ENCODE measurements at regions not wholly inside any gene's neighbourhood (a gene's known extent, or its start where the extent isn't known, plus 50 kb on each side); places are given as distances from the start of the nearest gene placed in this dataset.

GRCh38 chr4:53763813-53764597, 172.7 kb upstream of the LNX1 start:
- no peaks in the 10 kb centered on the region for H3K9me3 ChIP-seq (ENCODE audit: control insufficient read depth in 2 of 2, low read length in 2 of 2)
- H3K36me3 ChIP-seq (ENCODE audit: control insufficient read depth, insufficient read depth, low read length): no peaks in the 10 kb centered on the region
- H3K4me1 Mint-ChIP-seq: no peaks in the 10 kb centered on the region
- no peaks in the 10 kb centered on the region for H3K36me3 Mint-ChIP-seq
- H3K9me3 Mint-ChIP-seq: peaks cover 0 to 19% (median 5%) of the 10 kb centered on the region in 7 donors
- no peak overlapping the region for H3K27ac Mint-ChIP-seq
- no peak overlapping the region for H3K4me3 Mint-ChIP-seq
- H3K4me1 ChIP-seq (ENCODE audit: control insufficient read depth, insufficient read depth, low read length, poor library complexity, severe bottlenecking): no peaks in the 10 kb centered on the region
- H3K27me3 ChIP-seq (ENCODE audit: control insufficient read depth, insufficient read depth, low read length): no peaks in the 10 kb centered on the region
- no peak overlapping the region for H3K27ac ChIP-seq (ENCODE audit: insufficient read depth, low read length, poor library complexity, severe bottlenecking)
- DNase-seq: no peak
- H3K27me3 Mint-ChIP-seq: peaks cover 7% of the 10 kb centered on the region
- no peak for ATAC-seq (ENCODE audit: low read depth in 2 of 2)
- H3K4me3 ChIP-seq (ENCODE audit: low read depth, low read length): no peak overlapping the region

GRCh38 chr4:53755656-53756055, 164.4 kb upstream of the LNX1 start:
- H3K9me3 Mint-ChIP-seq: peaks cover 0 to 16% (median 4%) of the 10 kb centered on the region in 7 donors
- H3K27me3 Mint-ChIP-seq: no peaks in the 10 kb centered on the region
- DNase-seq (no peak), ATAC-seq (ENCODE audit: low read depth in 2 of 2) (no peak)
- no peak overlapping the region for H3K27ac Mint-ChIP-seq
- H3K4me3 ChIP-seq (ENCODE audit: low read depth, low read length): no peak overlapping the region
- H3K36me3 Mint-ChIP-seq: no peaks in the 10 kb centered on the region
- H3K27ac ChIP-seq (ENCODE audit: insufficient read depth, low read length, poor library complexity, severe bottlenecking): no peak overlapping the region
- peaks cover 0 to 8% of the 10 kb centered on the region in 2 experiments for H3K9me3 ChIP-seq (ENCODE audit: control insufficient read depth in 2 of 2, low read length in 2 of 2)
- H3K4me1 Mint-ChIP-seq: no peaks in the 10 kb centered on the region
- H3K4me3 Mint-ChIP-seq: no peak overlapping the region
- no peaks in the 10 kb centered on the region for H3K4me1 ChIP-seq (ENCODE audit: control insufficient read depth, insufficient read depth, low read length, poor library complexity, severe bottlenecking)
- H3K36me3 ChIP-seq (ENCODE audit: control insufficient read depth, insufficient read depth, low read length): no peaks in the 10 kb centered on the region
- H3K27me3 ChIP-seq (ENCODE audit: control insufficient read depth, insufficient read depth, low read length): peaks cover 4% of the 10 kb centered on the region

- H3K4me1 ChIP-seq (ENCODE audit: control insufficient read depth, insufficient read depth, low read length, poor library complexity, severe bottlenecking): no peaks in the 10 kb centered on the region
- ATAC-seq (ENCODE audit: low read depth in 2 of 2) (no peak), DNase-seq (no peak)
- Mint-ChIP-seq H3K4me1 (no peaks in the 10 kb centered on the region), H3K4me3 (no peak overlapping the region), H3K27ac (no peak overlapping the region), H3K27me3 (no peaks in the 10 kb centered on the region), H3K36me3 (no peaks in the 10 kb centered on the region), H3K9me3 (peaks cover 0 to 8% (median 3%) of the 10 kb centered on the region in 7 donors)
- H3K4me3 ChIP-seq (ENCODE audit: low read depth, low read length): no peak overlapping the region
- H3K27ac ChIP-seq (ENCODE audit: insufficient read depth, low read length, poor library complexity, severe bottlenecking): no peak overlapping the region
- H3K36me3 ChIP-seq (ENCODE audit: control insufficient read depth, insufficient read depth, low read length): no peaks in the 10 kb centered on the region
- H3K27me3 ChIP-seq (ENCODE audit: control insufficient read depth, insufficient read depth, low read length): peaks cover 3% of the 10 kb centered on the region
- H3K9me3 ChIP-seq (ENCODE audit: control insufficient read depth in 2 of 2, low read length in 2 of 2): peaks cover 0 to 8% of the 10 kb centered on the region in 2 experiments
Observed at GRCh38 chr4:53752124-53752523, 160.8 kb upstream of the LNX1 start.

- Histone ChIP-seq H3K9me3 (ENCODE audit: control insufficient read depth in 2 of 2, low read length in 2 of 2) (no peaks in the 10 kb centered on the region), H3K4me3 (ENCODE audit: low read depth, low read length) (no peak overlapping the region), H3K4me1 (ENCODE audit: control insufficient read depth, insufficient read depth, low read length, poor library complexity, severe bottlenecking) (no peaks in the 10 kb centered on the region), H3K27ac (ENCODE audit: insufficient read depth, low read length, poor library complexity, severe bottlenecking) (no peak overlapping the region), H3K36me3 (ENCODE audit: control insufficient read depth, insufficient read depth, low read length) (no peaks in the 10 kb centered on the region), H3K27me3 (ENCODE audit: control insufficient read depth, insufficient read depth, low read length) (no peaks in the 10 kb centered on the region)
- no peak for DNase-seq
- H3K36me3 Mint-ChIP-seq: no peaks in the 10 kb centered on the region
- H3K4me1 Mint-ChIP-seq: no peaks in the 10 kb centered on the region
- no peaks in the 10 kb centered on the region for H3K9me3 Mint-ChIP-seq
- no peak overlapping the region for H3K4me3 Mint-ChIP-seq
- no peak overlapping the region for H3K27ac Mint-ChIP-seq
- H3K27me3 Mint-ChIP-seq: no peaks in the 10 kb centered on the region
- ATAC-seq (ENCODE audit: low read depth in 2 of 2): peak in 1 of 2 donors; percentile 37
Observed at GRCh38 chr4:53748328-53748772, 157.1 kb upstream of the LNX1 start.

- Histone ChIP-seq H3K36me3 (ENCODE audit: control insufficient read depth, insufficient read depth, low read length) (no peaks in the 10 kb centered on the region), H3K4me3 (ENCODE audit: low read depth, low read length) (no peak overlapping the region), H3K27ac (ENCODE audit: insufficient read depth, low read length, poor library complexity, severe bottlenecking) (no peak overlapping the region), H3K9me3 (ENCODE audit: control insufficient read depth in 2 of 2, low read length in 2 of 2) (no peaks in the 10 kb centered on the region), H3K4me1 (ENCODE audit: control insufficient read depth, insufficient read depth, low read length, poor library complexity, severe bottlenecking) (no peaks in the 10 kb centered on the region), H3K27me3 (ENCODE audit: control insufficient read depth, insufficient read depth, low read length) (no peaks in the 10 kb centered on the region)
- Mint-ChIP-seq H3K27ac (no peak overlapping the region), H3K4me3 (no peak overlapping the region), H3K27me3 (no peaks in the 10 kb centered on the region), H3K9me3 (no peaks in the 10 kb centered on the region), H3K4me1 (no peaks in the 10 kb centered on the region), H3K36me3 (no peaks in the 10 kb centered on the region)
- ATAC-seq (ENCODE audit: low read depth in 2 of 2) (no peak), DNase-seq (no peak)
Observed at GRCh38 chr4:53747401-53747800, 156.1 kb upstream of the LNX1 start.

GRCh38 chr4:53744446-53745160, 153.3 kb upstream of the LNX1 start:
- Mint-ChIP-seq H3K4me1 (no peaks in the 10 kb centered on the region), H3K36me3 (no peaks in the 10 kb centered on the region), H3K27ac (no peak overlapping the region), H3K9me3 (peaks cover 0 to 4% (median 0%) of the 10 kb centered on the region in 7 donors), H3K4me3 (no peak overlapping the region), H3K27me3 (peaks cover 4% of the 10 kb centered on the region)
- Histone ChIP-seq H3K36me3 (ENCODE audit: control insufficient read depth, insufficient read depth, low read length) (no peaks in the 10 kb centered on the region), H3K27me3 (ENCODE audit: control insufficient read depth, insufficient read depth, low read length) (no peaks in the 10 kb centered on the region), H3K27ac (ENCODE audit: insufficient read depth, low read length, poor library complexity, severe bottlenecking) (no peak overlapping the region), H3K9me3 (ENCODE audit: control insufficient read depth in 2 of 2, low read length in 2 of 2) (no peaks in the 10 kb centered on the region), H3K4me3 (ENCODE audit: low read depth, low read length) (no peak overlapping the region), H3K4me1 (ENCODE audit: control insufficient read depth, insufficient read depth, low read length, poor library complexity, severe bottlenecking) (no peaks in the 10 kb centered on the region)
- DNase-seq: no peak
- ATAC-seq (ENCODE audit: low read depth in 2 of 2): no peak

- no peaks in the 10 kb centered on the region for H3K36me3 ChIP-seq (ENCODE audit: control insufficient read depth, insufficient read depth, low read length)
- Mint-ChIP-seq H3K4me1 (no peaks in the 10 kb centered on the region), H3K27ac (no peak overlapping the region), H3K9me3 (peaks cover 0 to 4% (median 0%) of the 10 kb centered on the region in 7 donors), H3K36me3 (no peaks in the 10 kb centered on the region), H3K27me3 (peaks cover 4% of the 10 kb centered on the region), H3K4me3 (no peak overlapping the region)
- no peak for DNase-seq
- H3K27me3 ChIP-seq (ENCODE audit: control insufficient read depth, insufficient read depth, low read length): no peaks in the 10 kb centered on the region
- ATAC-seq (ENCODE audit: low read depth in 2 of 2): no peak
- H3K4me3 ChIP-seq (ENCODE audit: low read depth, low read length): no peak overlapping the region
- H3K9me3 ChIP-seq (ENCODE audit: control insufficient read depth in 2 of 2, low read length in 2 of 2): no peaks in the 10 kb centered on the region
- no peak overlapping the region for H3K27ac ChIP-seq (ENCODE audit: insufficient read depth, low read length, poor library complexity, severe bottlenecking)
- no peaks in the 10 kb centered on the region for H3K4me1 ChIP-seq (ENCODE audit: control insufficient read depth, insufficient read depth, low read length, poor library complexity, severe bottlenecking)
Observed at GRCh38 chr4:53734584-53735353, 143.5 kb upstream of the LNX1 start.

Data from CD4-positive, CD25-positive, alpha-beta regulatory T cell (primary cell).